ENCODE measurements at regions not wholly inside any gene's neighbourhood (a gene's known extent, or its start where the extent isn't known, plus 50 kb on each side); places are given as distances from the start of the nearest gene placed in this dataset.

DNA sequence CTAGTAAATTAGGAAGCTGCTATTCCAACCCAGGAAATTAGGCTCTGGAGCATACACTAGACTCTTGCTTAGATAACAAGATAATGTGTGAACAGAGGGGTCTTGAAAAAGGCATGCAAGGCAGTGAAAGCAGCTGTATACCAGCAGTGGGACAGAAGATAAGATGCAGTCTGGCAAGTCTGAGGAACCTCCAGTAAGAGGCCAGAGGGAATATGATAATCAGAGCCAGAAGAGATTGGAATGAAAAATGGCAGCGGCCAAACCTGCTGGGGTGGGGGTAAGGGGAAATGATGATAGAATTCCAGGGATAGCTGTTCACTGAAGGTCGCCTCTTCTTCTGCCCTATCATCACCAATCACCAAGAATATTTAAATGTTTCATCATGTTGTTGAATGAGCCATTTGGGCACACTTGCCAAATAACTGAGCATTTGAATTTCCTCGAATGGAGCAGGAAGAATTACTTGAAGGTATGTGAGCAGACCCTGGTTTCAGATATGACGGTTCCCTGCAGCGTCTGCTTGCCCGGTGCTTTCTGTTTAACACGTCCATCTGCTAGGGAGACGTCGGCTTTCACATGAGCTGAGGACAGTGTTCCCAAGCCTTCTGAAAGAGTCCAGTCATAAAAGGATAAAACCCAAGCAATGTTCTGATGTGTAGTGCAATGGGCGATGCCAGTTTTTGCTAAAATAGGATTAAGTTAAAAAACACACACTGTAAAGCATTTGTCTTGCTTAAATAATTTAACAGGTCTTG, 173.3 kb downstream of the RWDD3 start:
- TF ChIP-seq POLR2A (IDR thresholded peaks at IDR 0.05; ENCODE audit: low read depth, low read length) (no peak), JUN (IDR thresholded peaks at IDR 0.05; ENCODE audit: borderline replicate concordance, insufficient read depth, insufficient read length, low read depth) (no peak), EZH2 (IDR thresholded peaks at IDR 0.05; ENCODE audit: borderline replicate concordance, low read depth, low read length, severe bottlenecking) (no peak), MYC (IDR thresholded peaks at IDR 0.05; ENCODE audit: low read depth, low read length) (no peak), FOS (IDR thresholded peaks at IDR 0.05; ENCODE audit: borderline replicate concordance, insufficient read depth, low read length) (no peak), GATA2 (IDR thresholded peaks at IDR 0.05; ENCODE audit: insufficient read depth, insufficient read length, low read depth, low read length) (no peak), POLR2AphosphoS5 (IDR thresholded peaks at IDR 0.05; ENCODE audit: insufficient read depth, low read depth, low read length) (no peak)
- TF ChIP-seq, protein P1, sequence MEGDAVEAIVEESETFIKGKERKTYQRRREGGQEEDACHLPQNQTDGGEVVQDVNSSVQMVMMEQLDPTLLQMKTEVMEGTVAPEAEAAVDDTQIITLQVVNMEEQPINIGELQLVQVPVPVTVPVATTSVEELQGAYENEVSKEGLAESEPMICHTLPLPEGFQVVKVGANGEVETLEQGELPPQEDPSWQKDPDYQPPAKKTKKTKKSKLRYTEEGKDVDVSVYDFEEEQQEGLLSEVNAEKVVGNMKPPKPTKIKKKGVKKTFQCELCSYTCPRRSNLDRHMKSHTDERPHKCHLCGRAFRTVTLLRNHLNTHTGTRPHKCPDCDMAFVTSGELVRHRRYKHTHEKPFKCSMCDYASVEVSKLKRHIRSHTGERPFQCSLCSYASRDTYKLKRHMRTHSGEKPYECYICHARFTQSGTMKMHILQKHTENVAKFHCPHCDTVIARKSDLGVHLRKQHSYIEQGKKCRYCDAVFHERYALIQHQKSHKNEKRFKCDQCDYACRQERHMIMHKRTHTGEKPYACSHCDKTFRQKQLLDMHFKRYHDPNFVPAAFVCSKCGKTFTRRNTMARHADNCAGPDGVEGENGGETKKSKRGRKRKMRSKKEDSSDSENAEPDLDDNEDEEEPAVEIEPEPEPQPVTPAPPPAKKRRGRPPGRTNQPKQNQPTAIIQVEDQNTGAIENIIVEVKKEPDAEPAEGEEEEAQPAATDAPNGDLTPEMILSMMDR (IDR thresholded peaks at IDR 0.05; ENCODE audit: extremely low read depth in 1 of 2, insufficient read depth in 1 of 2, low read depth in 1 of 2, low read length in 2 of 2), result no peak
- TF ChIP-seq, protein P2, sequence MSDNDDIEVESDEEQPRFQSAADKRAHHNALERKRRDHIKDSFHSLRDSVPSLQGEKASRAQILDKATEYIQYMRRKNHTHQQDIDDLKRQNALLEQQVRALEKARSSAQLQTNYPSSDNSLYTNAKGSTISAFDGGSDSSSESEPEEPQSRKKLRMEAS (IDR thresholded peaks at IDR 0.05; ENCODE audit: insufficient read depth, insufficient read length), result no peak

Measured in endothelial cell of umbilical vein (primary cell).